ENCODE measurements at regions not wholly inside any gene's neighbourhood (a gene's known extent, or its start where the extent isn't known, plus 50 kb on each side); places are given as distances from the start of the nearest gene placed in this dataset.

DNA sequence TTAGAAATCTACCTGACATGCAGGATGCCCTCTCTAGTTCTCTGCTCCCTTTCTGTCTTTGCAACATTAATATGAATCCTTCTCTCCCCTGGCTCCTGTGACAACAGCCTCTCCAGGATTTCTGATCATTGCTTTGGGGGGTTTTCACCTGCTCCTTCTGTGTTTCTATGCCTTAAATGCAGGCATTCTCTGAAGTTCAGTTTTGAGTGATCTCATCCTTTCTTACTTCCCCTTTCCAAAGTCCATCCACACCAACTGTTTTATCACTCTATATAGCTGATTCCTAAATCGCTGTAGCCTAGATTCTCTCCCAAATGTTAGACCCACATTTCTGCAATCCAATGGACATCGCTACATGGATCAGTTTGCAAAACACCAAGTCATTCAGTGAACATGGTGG lies 330.7 kb upstream of the NCAM1 start:
- H3K27me3 ChIP-seq = no peaks in the 10 kb centered on the region
- intact Hi-C loops (cut with DNase I) = no loop called here
- DNase-seq (ENCODE audit: extremely low spot score in 2 of 2) = peak in 1 of 2 donors; percentile 7
- H3K27ac ChIP-seq = no peak overlapping the region
- H3K9me3 ChIP-seq = no peaks in the 10 kb centered on the region
- H3K4me1 ChIP-seq = peaks cover 3% of the 10 kb centered on the region
- TF ChIP-seq, protein P1, sequence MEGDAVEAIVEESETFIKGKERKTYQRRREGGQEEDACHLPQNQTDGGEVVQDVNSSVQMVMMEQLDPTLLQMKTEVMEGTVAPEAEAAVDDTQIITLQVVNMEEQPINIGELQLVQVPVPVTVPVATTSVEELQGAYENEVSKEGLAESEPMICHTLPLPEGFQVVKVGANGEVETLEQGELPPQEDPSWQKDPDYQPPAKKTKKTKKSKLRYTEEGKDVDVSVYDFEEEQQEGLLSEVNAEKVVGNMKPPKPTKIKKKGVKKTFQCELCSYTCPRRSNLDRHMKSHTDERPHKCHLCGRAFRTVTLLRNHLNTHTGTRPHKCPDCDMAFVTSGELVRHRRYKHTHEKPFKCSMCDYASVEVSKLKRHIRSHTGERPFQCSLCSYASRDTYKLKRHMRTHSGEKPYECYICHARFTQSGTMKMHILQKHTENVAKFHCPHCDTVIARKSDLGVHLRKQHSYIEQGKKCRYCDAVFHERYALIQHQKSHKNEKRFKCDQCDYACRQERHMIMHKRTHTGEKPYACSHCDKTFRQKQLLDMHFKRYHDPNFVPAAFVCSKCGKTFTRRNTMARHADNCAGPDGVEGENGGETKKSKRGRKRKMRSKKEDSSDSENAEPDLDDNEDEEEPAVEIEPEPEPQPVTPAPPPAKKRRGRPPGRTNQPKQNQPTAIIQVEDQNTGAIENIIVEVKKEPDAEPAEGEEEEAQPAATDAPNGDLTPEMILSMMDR (IDR thresholded peaks at IDR 0.05) = no peak
- TF ChIP-seq POLR2AphosphoS5 (IDR thresholded peaks at IDR 0.05; ENCODE audit: insufficient read depth in 1 of 2, low read depth in 1 of 2) (no peak), POLR2A (IDR thresholded peaks at IDR 0.05) (no peak)
- H3K36me3 ChIP-seq = no peaks in the 10 kb centered on the region
- no peak overlapping the region for H3K4me3 ChIP-seq

DNA sequence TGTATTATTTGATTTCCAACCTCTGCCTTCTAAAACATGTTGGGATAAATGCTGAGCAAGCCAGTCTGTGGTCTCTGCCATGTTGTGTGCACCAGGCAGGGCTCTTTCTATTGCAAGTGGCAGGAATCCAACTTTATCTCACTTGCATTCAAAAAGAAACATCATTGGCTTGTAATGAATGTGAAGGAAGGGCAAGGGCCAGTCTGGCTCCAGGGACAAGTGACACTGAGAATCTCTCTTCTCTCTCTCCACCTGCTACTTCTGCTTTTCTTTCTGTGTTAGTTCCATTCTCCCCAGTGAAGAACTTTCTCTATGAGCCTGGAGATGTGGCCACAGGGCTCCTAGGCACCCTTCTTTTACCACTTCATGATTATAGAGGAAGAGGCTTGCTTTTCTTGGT lies 329.9 kb upstream of the NCAM1 start:
- no peak overlapping the region for H3K4me3 ChIP-seq
- TF ChIP-seq POLR2AphosphoS5 (IDR thresholded peaks at IDR 0.05; ENCODE audit: insufficient read depth in 1 of 2, low read depth in 1 of 2) (no peak), POLR2A (IDR thresholded peaks at IDR 0.05) (no peak)
- TF ChIP-seq, protein P1 (IDR thresholded peaks at IDR 0.05) = no peak
- no peaks in the 10 kb centered on the region for H3K9me3 ChIP-seq
- no peaks in the 10 kb centered on the region for H3K36me3 ChIP-seq
- intact Hi-C loops (cut with DNase I) = no loop called here
- DNase-seq (ENCODE audit: extremely low spot score in 2 of 2) = peak in 1 of 2 donors; percentile 14
- no peaks in the 10 kb centered on the region for H3K4me1 ChIP-seq
- H3K27me3 ChIP-seq = no peaks in the 10 kb centered on the region
- no peak overlapping the region for H3K27ac ChIP-seq

DNA sequence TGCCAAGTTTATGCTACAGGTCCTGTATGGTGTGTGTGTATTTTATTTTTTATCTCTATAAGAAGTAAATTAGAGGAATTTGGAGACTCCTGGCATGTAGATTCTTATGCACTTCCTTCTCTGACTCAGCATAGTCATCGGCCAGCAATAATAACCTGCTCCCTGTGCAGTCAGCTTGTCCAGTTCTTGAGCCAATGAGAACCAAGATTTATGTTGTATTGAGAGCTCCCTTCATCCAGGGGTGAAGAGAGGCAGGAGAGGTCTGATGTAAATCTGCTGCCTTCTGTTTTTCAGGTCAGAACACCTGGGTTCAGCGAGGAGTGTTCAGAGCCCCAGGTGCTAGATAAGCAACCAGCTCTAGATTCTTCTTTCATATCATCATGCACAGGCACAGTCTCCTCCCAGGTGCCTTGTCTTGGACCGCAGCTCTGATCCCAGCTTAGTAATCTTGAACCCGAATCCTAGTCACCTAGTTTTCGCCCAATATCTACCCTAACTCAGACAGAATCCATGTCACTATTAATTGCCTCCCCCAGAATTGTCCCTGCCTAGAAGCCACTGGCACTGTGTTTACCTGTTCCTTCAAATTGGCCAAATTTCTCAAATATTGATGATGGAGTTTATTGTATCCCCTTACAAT lies 328.2 kb upstream of the NCAM1 start:
- Histone ChIP-seq H3K27me3 (no peaks in the 10 kb centered on the region), H3K4me1 (no peaks in the 10 kb centered on the region), H3K27ac (no peak overlapping the region), H3K9me3 (no peaks in the 10 kb centered on the region), H3K4me3 (no peak overlapping the region), H3K36me3 (no peaks in the 10 kb centered on the region)
- DNase-seq (ENCODE audit: extremely low spot score in 2 of 2) = peak in 1 of 2 donors; percentile 52
- no peak for TF ChIP-seq POLR2AphosphoS5 (IDR thresholded peaks at IDR 0.05; ENCODE audit: insufficient read depth in 1 of 2, low read depth in 1 of 2)
- TF ChIP-seq POLR2A (IDR thresholded peaks at IDR 0.05) = no peak
- TF ChIP-seq, protein P1 (IDR thresholded peaks at IDR 0.05) = no peak
- intact Hi-C loops (cut with DNase I) = no loop called here

DNA sequence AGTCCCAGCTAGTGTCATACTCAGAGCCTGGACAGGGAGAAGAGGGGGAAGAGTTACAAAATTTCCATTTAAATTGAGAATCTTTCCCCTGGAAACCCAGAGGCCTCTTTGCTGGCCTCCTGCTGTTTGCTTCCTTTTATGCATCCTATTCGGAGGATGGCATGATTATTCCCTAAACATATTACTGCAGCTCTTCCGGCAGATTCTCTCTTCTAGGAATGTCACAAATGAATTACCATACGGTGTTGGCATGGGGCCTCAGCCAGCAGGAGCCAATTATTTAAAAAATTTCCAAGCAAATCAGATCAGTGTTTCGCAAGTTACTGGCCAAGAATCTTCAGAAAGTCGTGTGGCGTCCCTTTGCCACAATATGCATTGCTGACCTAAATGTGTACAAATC lies 326.7 kb upstream of the NCAM1 start:
- intact Hi-C loops (cut with DNase I) = no loop called here
- TF ChIP-seq POLR2AphosphoS5 (IDR thresholded peaks at IDR 0.05; ENCODE audit: insufficient read depth in 1 of 2, low read depth in 1 of 2) (no peak), POLR2A (IDR thresholded peaks at IDR 0.05) (no peak)
- TF ChIP-seq, protein P1 (IDR thresholded peaks at IDR 0.05) = no peak
- H3K27me3 ChIP-seq = no peaks in the 10 kb centered on the region
- no peaks in the 10 kb centered on the region for H3K4me1 ChIP-seq
- H3K36me3 ChIP-seq = no peaks in the 10 kb centered on the region
- no peak overlapping the region for H3K4me3 ChIP-seq
- H3K27ac ChIP-seq = no peak overlapping the region
- H3K9me3 ChIP-seq = no peaks in the 10 kb centered on the region
- DNase-seq (ENCODE audit: extremely low spot score in 2 of 2) = peak in 1 of 2 donors; percentile 58

DNA sequence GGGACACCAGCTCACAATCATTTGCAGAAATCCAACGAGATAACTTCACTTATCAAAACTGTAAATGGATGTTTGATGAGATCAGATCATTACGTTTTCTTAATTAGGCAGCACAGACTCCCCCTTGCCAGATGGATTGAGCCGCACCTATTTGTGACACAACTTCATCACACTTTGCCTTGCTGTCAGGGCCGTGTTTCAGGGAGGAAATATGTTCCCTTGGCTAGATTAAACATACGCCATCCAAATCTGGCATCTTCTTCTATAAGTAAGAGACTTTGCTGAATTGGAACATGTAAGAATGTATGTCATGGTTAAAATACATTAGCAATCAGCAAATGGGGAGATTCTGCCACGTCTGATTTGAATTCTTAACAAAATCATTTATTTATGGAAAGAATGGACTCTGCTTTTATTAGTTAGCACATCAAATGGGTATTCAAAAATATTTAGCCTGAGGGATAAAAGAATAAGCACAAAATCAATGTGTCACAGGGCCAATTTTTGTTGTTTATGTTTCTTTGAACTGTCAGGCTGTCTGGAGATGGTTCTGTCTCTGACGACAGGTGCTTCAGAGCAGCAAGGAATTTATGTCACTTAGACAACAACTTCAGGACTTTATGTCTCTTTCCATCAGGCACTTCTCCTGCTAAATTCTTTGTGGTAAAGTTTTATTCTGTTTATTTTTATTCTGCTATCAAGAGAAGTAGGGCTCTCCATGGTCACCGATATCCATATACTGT lies 326.1 kb upstream of the NCAM1 start:
- Histone ChIP-seq H3K9me3 (no peaks in the 10 kb centered on the region), H3K4me1 (no peaks in the 10 kb centered on the region), H3K36me3 (no peaks in the 10 kb centered on the region), H3K27ac (no peak overlapping the region), H3K27me3 (no peaks in the 10 kb centered on the region), H3K4me3 (no peak overlapping the region)
- DNase-seq (ENCODE audit: extremely low spot score in 2 of 2) = peak in 1 of 2 donors; percentile 25
- intact Hi-C loops (cut with DNase I) = no loop called here
- TF ChIP-seq, protein P1 (IDR thresholded peaks at IDR 0.05) = no peak
- no peak for TF ChIP-seq POLR2A (IDR thresholded peaks at IDR 0.05)
- no peak for TF ChIP-seq POLR2AphosphoS5 (IDR thresholded peaks at IDR 0.05; ENCODE audit: insufficient read depth in 1 of 2, low read depth in 1 of 2)

All from vagina (tissue), 2 donors.